ENCODE measurements at regions not wholly inside any gene's neighbourhood (a gene's known extent, or its start where the extent isn't known, plus 50 kb on each side); places are given as distances from the start of the nearest gene placed in this dataset.
A peak's percentile ranks its signal among the peaks of the same experiment; 100 is the strongest.

- Histone ChIP-seq H3K27ac (ENCODE audit: extremely low read depth, low read depth, low read length) (no peak overlapping the region), H3K9me3 (ENCODE audit: control insufficient read depth, insufficient read depth, low read depth, low read length) (no peaks in the 10 kb centered on the region), H3K36me3 (ENCODE audit: control insufficient read depth in 2 of 2, insufficient read depth in 1 of 2, low read length in 2 of 2) (no peaks in the 10 kb centered on the region), H3K4me3 (ENCODE audit: low read depth, low read length) (no peak overlapping the region), H3K4me1 (ENCODE audit: control insufficient read depth, insufficient read depth, low read length) (no peaks in the 10 kb centered on the region)
- no peak for TF ChIP-seq ZNF366 (tag by site-specific recombination; conservative IDR thresholded peaks at IDR 0.05)
- no peak for TF ChIP-seq ZNF76 (tag by site-specific recombination; IDR thresholded peaks at IDR 0.05; ENCODE audit: borderline replicate concordance, low read depth)
- TF ChIP-seq ZSCAN16 (tag by site-specific recombination; IDR thresholded peaks at IDR 0.05): no peak
- TF ChIP-seq, protein P1, sequence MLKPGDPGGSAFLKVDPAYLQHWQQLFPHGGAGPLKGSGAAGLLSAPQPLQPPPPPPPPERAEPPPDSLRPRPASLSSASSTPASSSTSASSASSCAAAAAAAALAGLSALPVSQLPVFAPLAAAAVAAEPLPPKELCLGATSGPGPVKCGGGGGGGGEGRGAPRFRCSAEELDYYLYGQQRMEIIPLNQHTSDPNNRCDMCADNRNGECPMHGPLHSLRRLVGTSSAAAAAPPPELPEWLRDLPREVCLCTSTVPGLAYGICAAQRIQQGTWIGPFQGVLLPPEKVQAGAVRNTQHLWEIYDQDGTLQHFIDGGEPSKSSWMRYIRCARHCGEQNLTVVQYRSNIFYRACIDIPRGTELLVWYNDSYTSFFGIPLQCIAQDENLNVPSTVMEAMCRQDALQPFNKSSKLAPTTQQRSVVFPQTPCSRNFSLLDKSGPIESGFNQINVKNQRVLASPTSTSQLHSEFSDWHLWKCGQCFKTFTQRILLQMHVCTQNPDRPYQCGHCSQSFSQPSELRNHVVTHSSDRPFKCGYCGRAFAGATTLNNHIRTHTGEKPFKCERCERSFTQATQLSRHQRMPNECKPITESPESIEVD (tag by site-specific recombination; IDR thresholded peaks at IDR 0.05): no peak
- CTCF ChIA-PET: no interaction called here
- POLR2A ChIA-PET: interaction anchor here (0.9 kb wide), 1 partner anchor 24 kb away, joined by 3 read pairs; no protein-coding TSS in a partner anchor
These were observed 282.6 kb downstream of the FOXO1 start for GRCh38 chr13:40383885-40384284.

- ChIA-PET CTCF (interaction anchor here (0.5 to 0.7 kb wide), 2 partner anchors 230 to 732 kb away, joined by 3 read pairs; no protein-coding TSS in a partner anchor), POLR2A (no interaction called here)
- no peaks in the 10 kb centered on the region for H3K4me1 ChIP-seq (ENCODE audit: control insufficient read depth, insufficient read depth, low read length)
- no peaks in the 10 kb centered on the region for H3K36me3 ChIP-seq (ENCODE audit: control insufficient read depth in 2 of 2, insufficient read depth in 1 of 2, low read length in 2 of 2)
- H3K27ac ChIP-seq (ENCODE audit: extremely low read depth, low read depth, low read length): no peak overlapping the region
- no peak overlapping the region for H3K4me3 ChIP-seq (ENCODE audit: low read depth, low read length)
- H3K9me3 ChIP-seq (ENCODE audit: control insufficient read depth, insufficient read depth, low read depth, low read length): no peaks in the 10 kb centered on the region
- no peak for TF ChIP-seq SP7 (tag by site-specific recombination; IDR thresholded peaks at IDR 0.05)
- no peak for TF ChIP-seq ZNF747 (tag by site-specific recombination; IDR thresholded peaks at IDR 0.05)
- peak; percentile 59; the same call in 1 of the 2 replicates for TF ChIP-seq GLI4 (tag by site-specific recombination; IDR thresholded peaks at IDR 0.05)
- TF ChIP-seq ZNF184 (tag by site-specific recombination; IDR thresholded peaks at IDR 0.05): no peak
- TF ChIP-seq ZNF221 (tag by site-specific recombination; IDR thresholded peaks at IDR 0.05; ENCODE audit: borderline replicate concordance): no peak
- no peak for TF ChIP-seq MZF1 (tag by site-specific recombination; IDR thresholded peaks at IDR 0.05; ENCODE audit: borderline replicate concordance)
- TF ChIP-seq ZBTB21 (tag by site-specific recombination; IDR thresholded peaks at IDR 0.05): no peak
- 0 out of 2 replicates have a peak, but pooled peaks have one; percentile 12 for TF ChIP-seq SALL2 (tag by site-specific recombination; IDR thresholded peaks at IDR 0.05; ENCODE audit: borderline replicate concordance)
- TF ChIP-seq, protein P2, sequence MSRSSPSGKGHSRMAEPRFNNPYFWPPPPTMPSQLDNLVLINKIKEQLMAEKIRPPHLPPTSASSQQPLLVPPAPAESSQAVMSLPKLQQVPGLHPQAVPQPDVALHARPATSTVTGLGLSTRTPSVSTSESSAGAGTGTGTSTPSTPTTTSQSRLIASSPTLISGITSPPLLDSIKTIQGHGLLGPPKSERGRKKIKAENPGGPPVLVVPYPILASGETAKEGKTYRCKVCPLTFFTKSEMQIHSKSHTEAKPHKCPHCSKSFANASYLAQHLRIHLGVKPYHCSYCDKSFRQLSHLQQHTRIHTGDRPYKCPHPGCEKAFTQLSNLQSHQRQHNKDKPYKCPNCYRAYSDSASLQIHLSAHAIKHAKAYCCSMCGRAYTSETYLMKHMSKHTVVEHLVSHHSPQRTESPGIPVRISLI (tag by site-specific recombination; IDR thresholded peaks at IDR 0.05): peak; percentile 71
- peak; percentile 57; the same call in 1 of the 2 replicates for TF ChIP-seq ZNF366 (tag by site-specific recombination; conservative IDR thresholded peaks at IDR 0.05)
- peak; percentile 34; the same call in 1 of the 2 replicates for TF ChIP-seq ZNF335 (tag by site-specific recombination; conservative IDR thresholded peaks at IDR 0.05)
- TF ChIP-seq, protein P3, sequence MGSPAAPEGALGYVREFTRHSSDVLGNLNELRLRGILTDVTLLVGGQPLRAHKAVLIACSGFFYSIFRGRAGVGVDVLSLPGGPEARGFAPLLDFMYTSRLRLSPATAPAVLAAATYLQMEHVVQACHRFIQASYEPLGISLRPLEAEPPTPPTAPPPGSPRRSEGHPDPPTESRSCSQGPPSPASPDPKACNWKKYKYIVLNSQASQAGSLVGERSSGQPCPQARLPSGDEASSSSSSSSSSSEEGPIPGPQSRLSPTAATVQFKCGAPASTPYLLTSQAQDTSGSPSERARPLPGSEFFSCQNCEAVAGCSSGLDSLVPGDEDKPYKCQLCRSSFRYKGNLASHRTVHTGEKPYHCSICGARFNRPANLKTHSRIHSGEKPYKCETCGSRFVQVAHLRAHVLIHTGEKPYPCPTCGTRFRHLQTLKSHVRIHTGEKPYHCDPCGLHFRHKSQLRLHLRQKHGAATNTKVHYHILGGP (tag by site-specific recombination; IDR thresholded peaks at IDR 0.05): peak; percentile 92
- TF ChIP-seq ZNF121 (tag by site-specific recombination; IDR thresholded peaks at IDR 0.05): no peak
- TF ChIP-seq ZNF146 (tag by site-specific recombination; IDR thresholded peaks at IDR 0.05): no peak
- no peak for TF ChIP-seq PBX3 (CRISPR knock-in tag; IDR thresholded peaks at IDR 0.05)
- TF ChIP-seq ZNF571 (tag by site-specific recombination; IDR thresholded peaks at IDR 0.05): peak; percentile 83; the same call in 1 of the 2 replicates
- TF ChIP-seq, protein P4, sequence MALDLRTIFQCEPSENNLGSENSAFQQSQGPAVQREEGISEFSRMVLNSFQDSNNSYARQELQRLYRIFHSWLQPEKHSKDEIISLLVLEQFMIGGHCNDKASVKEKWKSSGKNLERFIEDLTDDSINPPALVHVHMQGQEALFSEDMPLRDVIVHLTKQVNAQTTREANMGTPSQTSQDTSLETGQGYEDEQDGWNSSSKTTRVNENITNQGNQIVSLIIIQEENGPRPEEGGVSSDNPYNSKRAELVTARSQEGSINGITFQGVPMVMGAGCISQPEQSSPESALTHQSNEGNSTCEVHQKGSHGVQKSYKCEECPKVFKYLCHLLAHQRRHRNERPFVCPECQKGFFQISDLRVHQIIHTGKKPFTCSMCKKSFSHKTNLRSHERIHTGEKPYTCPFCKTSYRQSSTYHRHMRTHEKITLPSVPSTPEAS (tag by site-specific recombination; IDR thresholded peaks at IDR 0.05): no peak
- no peak for TF ChIP-seq ZNF654 (tag by site-specific recombination; IDR thresholded peaks at IDR 0.05; ENCODE audit: low read depth)
- TF ChIP-seq ZNF544 (tag by site-specific recombination; IDR thresholded peaks at IDR 0.05): 0 out of 2 replicates have a peak, but pooled peaks have one; percentile 43
- no peak for TF ChIP-seq ZNF133 (tag by site-specific recombination; IDR thresholded peaks at IDR 0.05)
- no peak for TF ChIP-seq ZSCAN23 (tag by site-specific recombination; IDR thresholded peaks at IDR 0.05)
- peak; percentile 17; the same call in 1 of the 2 replicates for TF ChIP-seq PRDM1 (tag by site-specific recombination; IDR thresholded peaks at IDR 0.05)
- no peak for TF ChIP-seq MYNN (tag by site-specific recombination; IDR thresholded peaks at IDR 0.05; ENCODE audit: borderline replicate concordance)
- no peak for TF ChIP-seq ZNF2 (tag by site-specific recombination; IDR thresholded peaks at IDR 0.05)
- no peak for TF ChIP-seq ZNF843 (tag by site-specific recombination; IDR thresholded peaks at IDR 0.05)
These were observed 281.2 kb downstream of the FOXO1 start for GRCh38 chr13:40384976-40385857.
